SHP77 treated with DMSO at 0.1 percent for 48 hours (cell line): ENCODE measurements at regions not wholly inside any gene's neighbourhood (a gene's known extent, or its start where the extent isn't known, plus 50 kb on each side); places are given as distances from the start of the nearest gene placed in this dataset.

Experiments used
- DNase-seq: peaks from one replicate; lab custom pipeline; 2025; lab: John Stamatoyannopoulos, UW

- DNase-seq: no peak
These were observed 95.0 kb upstream of the ALDH1A3 start for GRCh38 chr15:100784493-100785180.

- DNase-seq: no peak
These were observed 94.2 kb upstream of the ALDH1A3 start for GRCh38 chr15:100785181-100786138.

- DNase-seq: no peak
These were observed 93.5 kb upstream of the ALDH1A3 start for GRCh38 chr15:100786139-100786531.

GRCh38 chr15:100786901-100787566, 92.6 kb upstream of the ALDH1A3 start:
- no peak for DNase-seq

- no peak for DNase-seq
These were observed 91.8 kb upstream of the ALDH1A3 start for GRCh38 chr15:100787567-100788417.

- DNase-seq: no peak
These were observed 91.1 kb upstream of the ALDH1A3 start for GRCh38 chr15:100788418-100789105.

- DNase-seq: no peak
These were observed 88.8 kb upstream of the ALDH1A3 start for GRCh38 chr15:100790786-100791265.

- no peak for DNase-seq
These were observed 85.6 kb upstream of the ALDH1A3 start for GRCh38 chr15:100794008-100794407.

GRCh38 chr15:100801256-100801900, 78.3 kb upstream of the ALDH1A3 start:
- no peak for DNase-seq

- DNase-seq: no peak
These were observed 77.0 kb upstream of the ALDH1A3 start for GRCh38 chr15:100802421-100803170.

GRCh38 chr15:100803171-100803440, 76.5 kb upstream of the ALDH1A3 start:
- no peak for DNase-seq

GRCh38 chr15:100806157-100806556, 73.5 kb upstream of the ALDH1A3 start:
- DNase-seq: no peak

- DNase-seq: no peak
These were observed 72.6 kb upstream of the ALDH1A3 start for GRCh38 chr15:100807028-100807427.

GRCh38 chr15:100808691-100809090, 70.9 kb upstream of the ALDH1A3 start:
- DNase-seq: no peak

GRCh38 chr15:100809151-100809550, 70.5 kb upstream of the ALDH1A3 start:
- DNase-seq: no peak

- DNase-seq: no peak
These were observed 70.0 kb upstream of the ALDH1A3 start for GRCh38 chr15:100809587-100809986.

GRCh38 chr15:100810229-100810628, 69.4 kb upstream of the ALDH1A3 start:
- DNase-seq: no peak

GRCh38 chr15:100810831-100811230, 68.8 kb upstream of the ALDH1A3 start:
- DNase-seq: no peak

GRCh38 chr15:100812802-100813201, 66.8 kb upstream of the ALDH1A3 start:
- no peak for DNase-seq

GRCh38 chr15:100818927-100819326, 60.7 kb upstream of the ALDH1A3 start:
- no peak for DNase-seq
